ENCODE measurements at regions not wholly inside any gene's neighbourhood (a gene's known extent, or its start where the extent isn't known, plus 50 kb on each side); places are given as distances from the start of the nearest gene placed in this dataset.
"Not testable (repeated sequence)": the region's sequence is repeated elsewhere in the genome, so short reads cannot be mapped to it uniquely, and the experiment has no call there.

- not testable (repeated sequence) for DNase-seq
Measured at GRCh38 chr5:8731110-8731509, 814.8 kb downstream of the SEMA5A start.

GRCh38 chr5:8740595-8740994, 805.3 kb downstream of the SEMA5A start:
- DNase-seq, result no peak

- DNase-seq, result no peak
Measured at GRCh38 chr5:8749556-8749955, 796.3 kb downstream of the SEMA5A start.

- no peak for DNase-seq
Measured at GRCh38 chr5:8750100-8750499, 795.8 kb downstream of the SEMA5A start.

- no peak for DNase-seq
Measured at GRCh38 chr5:8751971-8752370, 793.9 kb downstream of the SEMA5A start.

- DNase-seq, result no peak
Measured at GRCh38 chr5:8752595-8752994, 793.3 kb downstream of the SEMA5A start.

GRCh38 chr5:8756498-8757084, 789.3 kb downstream of the SEMA5A start:
- peak; percentile 22 for DNase-seq

GRCh38 chr5:8765886-8766285, 780.0 kb downstream of the SEMA5A start:
- no peak for DNase-seq

GRCh38 chr5:8766448-8766847, 779.4 kb downstream of the SEMA5A start:
- DNase-seq, result no peak

GRCh38 chr5:8767111-8767510, 778.8 kb downstream of the SEMA5A start:
- no peak for DNase-seq

GRCh38 chr5:8767746-8768145, 778.1 kb downstream of the SEMA5A start:
- DNase-seq, result no peak

GRCh38 chr5:8769631-8770030, 776.2 kb downstream of the SEMA5A start:
- no peak for DNase-seq

GRCh38 chr5:8770431-8770830, 775.4 kb downstream of the SEMA5A start:
- no peak for DNase-seq

- no peak for DNase-seq
Measured at GRCh38 chr5:8773046-8773615, 772.7 kb downstream of the SEMA5A start.

- no peak for DNase-seq
Measured at GRCh38 chr5:8784692-8785091, 761.2 kb downstream of the SEMA5A start.

- DNase-seq, result no peak
Measured at GRCh38 chr5:8788246-8788645, 757.6 kb downstream of the SEMA5A start.

- DNase-seq, result no peak
Measured at GRCh38 chr5:8805653-8806052, 740.2 kb downstream of the SEMA5A start.

GRCh38 chr5:8807636-8808035, 738.2 kb downstream of the SEMA5A start:
- DNase-seq, result no peak

- DNase-seq, result no peak
Measured at GRCh38 chr5:8811581-8811980, 734.3 kb downstream of the SEMA5A start.

GRCh38 chr5:8813180-8813579, 732.7 kb downstream of the SEMA5A start:
- no peak for DNase-seq

- DNase-seq, result no peak
Measured at GRCh38 chr5:8814105-8814504, 731.8 kb downstream of the SEMA5A start.

- DNase-seq, result no peak
Measured at GRCh38 chr5:8824371-8824770, 721.5 kb downstream of the SEMA5A start.

- DNase-seq, result no peak
Measured at GRCh38 chr5:8825139-8825757, 720.6 kb downstream of the SEMA5A start.

GRCh38 chr5:8826508-8826907, 719.4 kb downstream of the SEMA5A start:
- DNase-seq, result no peak

GRCh38 chr5:8827696-8828095, 718.2 kb downstream of the SEMA5A start:
- no peak for DNase-seq

Data from COR-L47 (cell line).